HG03196 (cell line): ENCODE measurements at regions not wholly inside any gene's neighbourhood (a gene's known extent, or its start where the extent isn't known, plus 50 kb on each side); places are given as distances from the start of the nearest gene placed in this dataset.
"Not testable (repeated sequence)": the region's sequence is repeated elsewhere in the genome, so short reads cannot be mapped to it uniquely, and the experiment has no call there.

Source experiments
- ATAC-seq: cut with Tn5 transposase; IDR thresholded peaks from one replicate; pipeline ENCODE4 v1.9.1; 2021; ENCODE audit not compliant: unreplicated experiment

GRCh38 chr3:194879126-194879877 is 193.6 kb downstream of the FAM43A start:
- no peak for ATAC-seq

- ATAC-seq, result no peak
Observed at GRCh38 chr3:194879991-194880939, 194.6 kb downstream of the FAM43A start.

GRCh38 chr3:194880940-194881925 is 195.6 kb downstream of the FAM43A start:
- ATAC-seq, result no peak

GRCh38 chr3:194884649-194885315 is 199.1 kb downstream of the FAM43A start:
- no peak for ATAC-seq

GRCh38 chr3:194885766-194886165 is 200.1 kb downstream of the FAM43A start:
- no peak for ATAC-seq

- ATAC-seq, result no peak
Observed at GRCh38 chr3:194886836-194887235, 201.2 kb downstream of the FAM43A start.

GRCh38 chr3:194888062-194888461 is 202.4 kb downstream of the FAM43A start:
- ATAC-seq, result not testable (repeated sequence)

- no peak for ATAC-seq
Observed at GRCh38 chr3:194888916-194889315, 203.2 kb downstream of the FAM43A start.

- ATAC-seq, result no peak
Observed at GRCh38 chr3:194890091-194890490, 204.4 kb downstream of the FAM43A start.

- ATAC-seq, result no peak
Observed at GRCh38 chr3:194893121-194893987, 207.7 kb downstream of the FAM43A start.

GRCh38 chr3:194894538-194894937 is 208.9 kb downstream of the FAM43A start:
- ATAC-seq, result no peak

GRCh38 chr3:194900854-194901522 is 215.3 kb downstream of the FAM43A start:
- no peak for ATAC-seq

- not testable (repeated sequence) for ATAC-seq
Observed at GRCh38 chr3:194903447-194903846, 217.8 kb downstream of the FAM43A start.

- not testable (repeated sequence) for ATAC-seq
Observed at GRCh38 chr3:194904999-194905398, 219.3 kb downstream of the FAM43A start.

- ATAC-seq, result no peak
Observed at GRCh38 chr3:194905696-194906095, 220.0 kb downstream of the FAM43A start.

GRCh38 chr3:194906229-194906629 is 220.5 kb downstream of the FAM43A start:
- no peak for ATAC-seq

- no peak for ATAC-seq
Observed at GRCh38 chr3:194906970-194907629, 221.4 kb downstream of the FAM43A start.

- no peak for ATAC-seq
Observed at GRCh38 chr3:194907811-194908210, 222.1 kb downstream of the FAM43A start.
